ENCODE measurements at regions not wholly inside any gene's neighbourhood (a gene's known extent, or its start where the extent isn't known, plus 50 kb on each side); places are given as distances from the start of the nearest gene placed in this dataset.

DNA sequence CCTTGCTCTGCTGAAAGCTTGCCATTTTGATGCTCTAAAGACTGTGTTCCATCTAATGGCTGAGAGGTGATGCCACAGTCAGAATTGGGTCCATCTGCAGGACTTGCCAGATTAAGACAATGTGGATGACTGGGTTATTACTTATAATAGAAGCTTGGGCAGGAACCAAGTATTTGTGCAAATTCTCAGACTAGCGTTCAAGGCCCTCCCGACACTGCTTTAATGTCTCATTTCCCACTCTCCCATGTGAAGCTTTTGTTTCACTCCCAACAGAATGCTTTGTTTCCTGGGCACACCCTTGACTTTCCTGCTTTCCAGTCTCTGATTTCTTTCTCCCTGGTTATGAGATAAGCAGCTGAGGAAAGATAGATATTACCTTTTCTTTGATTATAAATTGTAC is 215.8 kb downstream of the KCNS3 start:
- DNase-seq (ENCODE audit: low read depth in 2 of 3, low spot score in 1 of 3): no peak

- no peak for DNase-seq (ENCODE audit: low read depth in 2 of 3, low spot score in 1 of 3)
Observed at GRCh38 chr2:18093196-18093595, 214.7 kb downstream of the KCNS3 start.

- no peak for DNase-seq (ENCODE audit: low read depth in 2 of 3, low spot score in 1 of 3)
Observed at GRCh38 chr2:18092760-18093159, 214.3 kb downstream of the KCNS3 start.

GRCh38 chr2:18085593-18085992 is 207.1 kb downstream of the KCNS3 start:
- no peak for DNase-seq (ENCODE audit: low read depth in 2 of 3, low spot score in 1 of 3)

GRCh38 chr2:18084376-18084775 is 205.9 kb downstream of the KCNS3 start:
- DNase-seq (ENCODE audit: low read depth in 2 of 3, low spot score in 1 of 3): no peak

DNA sequence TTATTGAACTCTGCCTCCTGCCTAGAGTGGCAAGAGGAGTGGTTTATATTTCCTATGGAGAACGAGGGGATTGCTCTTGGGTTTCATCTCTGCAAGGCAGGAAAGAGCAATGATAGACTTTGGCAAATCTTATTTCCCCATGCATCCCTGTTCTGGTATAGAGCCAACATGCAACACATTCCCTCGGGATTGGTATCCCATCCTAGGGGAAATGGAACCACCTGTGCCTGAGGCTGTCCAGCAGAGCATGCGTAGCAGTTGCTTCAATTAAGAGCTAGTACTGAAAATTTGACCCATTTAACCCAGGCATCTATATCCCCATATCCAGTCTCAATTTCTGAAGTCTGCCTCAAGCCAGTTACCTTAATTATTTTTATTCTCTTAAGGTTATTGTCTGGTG is 205.3 kb downstream of the KCNS3 start:
- no peak for DNase-seq (ENCODE audit: low read depth in 2 of 3, low spot score in 1 of 3)

DNA sequence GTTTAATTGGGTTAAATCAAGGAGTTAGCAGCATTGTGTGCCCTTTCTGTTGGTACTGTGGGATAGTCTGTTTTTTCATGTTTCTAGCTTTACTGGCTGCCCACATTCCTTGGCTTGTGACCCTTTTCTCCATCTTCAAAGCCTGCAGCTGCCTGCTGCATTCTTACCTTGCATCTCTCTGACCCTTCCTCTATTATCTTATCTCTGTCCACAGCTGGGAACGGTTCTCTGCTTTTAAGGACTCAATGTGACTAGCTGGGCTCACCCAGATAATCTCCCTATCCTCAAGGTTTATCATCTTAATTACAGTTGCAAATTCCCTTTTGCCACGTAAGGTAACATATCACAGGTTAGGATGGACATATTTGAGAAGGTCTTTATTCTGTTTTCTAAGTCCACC is 199.7 kb downstream of the KCNS3 start:
- no peak for DNase-seq (ENCODE audit: low read depth in 2 of 3, low spot score in 1 of 3)

- no peak for DNase-seq (ENCODE audit: low read depth in 2 of 3, low spot score in 1 of 3)
Observed at GRCh38 chr2:18077704-18078103, 199.2 kb downstream of the KCNS3 start.

DNA sequence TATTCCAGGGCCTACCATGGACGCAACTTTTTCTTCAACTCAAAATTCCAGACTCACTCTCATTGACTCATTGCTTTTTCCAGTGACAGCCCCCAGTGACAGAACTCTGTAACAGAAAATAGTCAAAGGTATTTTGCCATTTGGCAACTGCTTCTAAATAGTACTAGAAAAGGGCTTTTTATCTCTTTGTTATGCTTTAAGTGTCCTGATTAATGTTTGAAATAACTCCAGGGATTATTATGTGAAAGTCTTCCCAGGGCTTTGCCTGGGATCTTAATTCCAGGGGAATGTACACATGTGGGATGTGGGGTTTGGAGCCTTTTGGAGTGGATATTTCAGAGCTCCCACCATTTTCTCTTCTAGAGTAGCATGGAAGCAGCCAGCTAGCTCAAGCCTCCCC is 198.8 kb downstream of the KCNS3 start:
- DNase-seq (ENCODE audit: low read depth in 2 of 3, low spot score in 1 of 3): no peak

DNA sequence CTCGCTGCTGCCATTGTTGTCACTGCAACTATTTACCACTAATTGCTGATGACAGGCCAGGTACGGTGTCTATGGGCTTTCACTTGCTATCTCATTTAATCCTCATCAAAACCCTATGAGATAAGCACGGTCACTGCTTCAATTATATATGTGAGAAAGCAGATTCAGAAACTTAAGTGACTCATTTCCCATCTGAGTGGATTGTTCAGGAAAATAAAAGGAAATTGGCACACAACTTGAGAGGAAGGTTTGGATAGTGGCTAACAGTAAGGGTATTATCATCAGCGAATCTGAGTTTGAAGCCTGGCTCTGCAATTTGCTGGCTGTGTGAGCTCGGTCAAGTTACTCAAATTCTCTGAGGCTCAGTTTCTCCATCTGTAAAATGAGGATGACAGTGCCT is 196.0 kb downstream of the KCNS3 start:
- no peak for DNase-seq (ENCODE audit: low read depth in 2 of 3, low spot score in 1 of 3)

- no peak for DNase-seq (ENCODE audit: low read depth in 2 of 3, low spot score in 1 of 3)
Observed at GRCh38 chr2:18073601-18074000, 195.1 kb downstream of the KCNS3 start.

- DNase-seq (ENCODE audit: low read depth in 2 of 3, low spot score in 1 of 3): no peak
Observed at GRCh38 chr2:18067588-18068384, 189.3 kb downstream of the KCNS3 start.

DNA sequence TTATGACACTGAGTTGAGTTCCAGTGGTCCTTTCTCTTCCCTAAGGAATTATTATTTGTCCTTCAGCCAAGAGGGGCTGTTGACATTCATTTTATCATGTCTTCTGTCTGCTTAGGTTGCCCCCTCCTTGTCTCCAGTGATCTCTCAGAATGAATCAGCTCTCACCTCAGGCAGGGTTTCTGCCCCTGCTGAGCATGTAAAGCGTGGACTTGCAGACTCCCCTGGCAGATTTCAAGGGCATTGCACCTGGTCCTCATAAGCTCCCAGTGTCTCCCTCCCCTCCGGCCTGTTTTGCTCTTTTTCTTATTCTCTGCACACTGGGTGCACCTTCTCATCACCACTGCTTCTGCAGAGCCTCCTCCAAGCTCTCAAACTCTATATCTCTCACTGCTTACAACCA is 188.4 kb downstream of the KCNS3 start:
- no peak for DNase-seq (ENCODE audit: low read depth in 2 of 3, low spot score in 1 of 3)

GRCh38 chr2:18066066-18066465 is 187.6 kb downstream of the KCNS3 start:
- no peak for DNase-seq (ENCODE audit: low read depth in 2 of 3, low spot score in 1 of 3)

DNA sequence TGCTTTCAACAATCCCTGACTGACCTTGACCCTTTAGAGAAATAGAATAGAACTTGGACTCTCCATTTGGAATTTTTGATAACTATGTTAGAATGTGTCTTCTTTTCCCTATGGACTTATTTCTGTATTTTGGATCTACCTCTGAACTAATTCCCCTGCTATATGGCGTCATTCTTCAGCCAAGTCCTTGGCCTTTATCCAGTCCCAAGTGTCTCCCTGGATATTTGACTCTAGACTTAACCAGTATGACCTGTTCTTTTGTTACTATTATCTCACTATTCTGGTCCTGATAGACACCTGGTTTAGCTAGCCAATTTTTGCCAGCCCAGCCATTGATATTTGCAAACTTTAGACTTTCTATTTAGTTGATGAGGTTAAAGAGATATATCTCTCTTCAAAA is 186.8 kb downstream of the KCNS3 start:
- no peak for DNase-seq (ENCODE audit: low read depth in 2 of 3, low spot score in 1 of 3)

GRCh38 chr2:18063826-18064470 is 185.5 kb downstream of the KCNS3 start:
- DNase-seq (ENCODE audit: low read depth in 2 of 3, low spot score in 1 of 3): no peak

GRCh38 chr2:18062892-18063291 is 184.4 kb downstream of the KCNS3 start:
- no peak for DNase-seq (ENCODE audit: low read depth in 2 of 3, low spot score in 1 of 3)

GRCh38 chr2:18061717-18062116 is 183.2 kb downstream of the KCNS3 start:
- DNase-seq (ENCODE audit: low read depth in 2 of 3, low spot score in 1 of 3): no peak

DNA sequence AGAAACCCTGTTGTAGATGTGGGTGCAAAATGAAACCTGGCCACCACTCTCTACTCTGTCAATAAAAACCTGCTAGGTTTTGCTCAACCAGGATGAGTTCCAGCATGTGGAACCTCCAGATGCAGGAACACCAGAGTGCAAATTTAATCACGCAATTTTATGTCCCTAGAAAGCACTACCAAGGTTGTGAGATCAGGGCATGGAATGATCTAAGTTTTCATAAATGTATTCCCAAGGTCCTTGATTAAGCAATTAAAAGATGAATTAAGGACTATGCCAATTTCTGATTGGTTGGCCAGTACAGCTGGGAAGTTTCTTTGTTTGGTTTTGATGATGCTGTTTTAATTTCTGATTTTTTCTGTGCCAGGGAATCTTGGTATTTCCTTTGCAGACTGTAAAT is 179.2 kb downstream of the KCNS3 start:
- DNase-seq (ENCODE audit: low read depth in 2 of 3, low spot score in 1 of 3): no peak

GRCh38 chr2:18055290-18055689 is 176.8 kb downstream of the KCNS3 start:
- DNase-seq (ENCODE audit: low read depth in 2 of 3, low spot score in 1 of 3): no peak

DNA sequence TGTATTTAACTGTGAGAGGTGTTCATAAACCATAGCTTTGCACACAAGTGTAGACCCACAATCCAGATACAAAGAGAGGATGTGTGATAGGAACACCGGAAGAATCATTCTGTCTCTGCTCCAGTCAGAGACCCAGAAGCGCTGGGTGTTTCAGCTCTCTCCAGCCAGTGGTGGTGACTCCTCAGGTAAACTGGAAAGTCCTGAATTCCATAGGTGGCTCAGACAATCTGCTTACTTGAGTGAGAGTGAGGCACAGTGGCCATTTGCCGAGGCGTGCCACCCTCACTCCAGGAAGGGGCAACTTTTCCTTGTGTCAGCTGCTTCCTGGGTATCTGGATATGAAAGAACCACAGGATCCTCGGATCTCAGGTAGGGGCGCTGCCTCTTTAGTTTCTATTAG is 171.5 kb downstream of the KCNS3 start:
- no peak for DNase-seq (ENCODE audit: low read depth in 2 of 3, low spot score in 1 of 3)

- no peak for DNase-seq (ENCODE audit: low read depth in 2 of 3, low spot score in 1 of 3)
Observed at GRCh38 chr2:18049325-18049724, 170.9 kb downstream of the KCNS3 start.

Measured in stimulated activated CD4-positive, alpha-beta T cell treated with anti-CD3 and anti-CD28 coated beads, Interleukin-12 subunit alpha, Interleukin-12 subunit beta, amount 100 ng/mL, for 48 hours (primary cell).